ENCODE measurements at regions not wholly inside any gene's neighbourhood (a gene's known extent, or its start where the extent isn't known, plus 50 kb on each side); places are given as distances from the start of the nearest gene placed in this dataset.

- Mint-ChIP-seq H3K9me3 (no peaks in the 10 kb centered on the region), H3K36me3 (ENCODE audit: low read depth) (no peaks in the 10 kb centered on the region), H3K27me3 (ENCODE audit: low read depth, poor library complexity) (no peaks in the 10 kb centered on the region), H3K4me1 (peaks cover 8% of the 10 kb centered on the region), H3K4me3 (no peak overlapping the region), H3K27ac (no peak overlapping the region)
- TF ChIP-seq CTCF (IDR thresholded peaks at IDR 0.05), result no peak
- DNase-seq, result no peak
These were observed 1048.7 kb upstream of the NUDT12 start for GRCh38 chr5:104611135-104611767.

- Mint-ChIP-seq H3K4me3 (no peak overlapping the region), H3K27me3 (ENCODE audit: low read depth, poor library complexity) (no peaks in the 10 kb centered on the region), H3K36me3 (ENCODE audit: low read depth) (no peaks in the 10 kb centered on the region), H3K27ac (no peak overlapping the region), H3K9me3 (peaks cover 21% of the 10 kb centered on the region), H3K4me1 (peaks cover under 1% of the 10 kb centered on the region)
- TF ChIP-seq CTCF (IDR thresholded peaks at IDR 0.05), result no peak
- DNase-seq, result no peak
These were observed 1043.8 kb upstream of the NUDT12 start for GRCh38 chr5:104606258-104606829.

- no peaks in the 10 kb centered on the region for H3K36me3 Mint-ChIP-seq (ENCODE audit: low read depth)
- no peaks in the 10 kb centered on the region for H3K27me3 Mint-ChIP-seq (ENCODE audit: low read depth, poor library complexity)
- no peaks in the 10 kb centered on the region for H3K4me1 Mint-ChIP-seq
- H3K4me3 Mint-ChIP-seq, result no peak overlapping the region
- peaks cover 32% of the 10 kb centered on the region for H3K9me3 Mint-ChIP-seq
- DNase-seq, result no peak
- no peak for TF ChIP-seq CTCF (IDR thresholded peaks at IDR 0.05)
- no peak overlapping the region for H3K27ac Mint-ChIP-seq
These were observed 1037.1 kb upstream of the NUDT12 start for GRCh38 chr5:104599726-104600125.

- no peak for DNase-seq
- Mint-ChIP-seq H3K9me3 (peaks cover 27% of the 10 kb centered on the region), H3K27me3 (ENCODE audit: low read depth, poor library complexity) (no peaks in the 10 kb centered on the region), H3K27ac (no peak overlapping the region), H3K4me3 (no peak overlapping the region), H3K4me1 (no peaks in the 10 kb centered on the region), H3K36me3 (ENCODE audit: low read depth) (no peaks in the 10 kb centered on the region)
- TF ChIP-seq CTCF (IDR thresholded peaks at IDR 0.05), result no peak
These were observed 1035.7 kb upstream of the NUDT12 start for GRCh38 chr5:104598285-104598684.

GRCh38 chr5:104594850-104595249 lies 1032.3 kb upstream of the NUDT12 start:
- H3K27me3 Mint-ChIP-seq (ENCODE audit: low read depth, poor library complexity), result no peaks in the 10 kb centered on the region
- no peaks in the 10 kb centered on the region for H3K36me3 Mint-ChIP-seq (ENCODE audit: low read depth)
- H3K9me3 Mint-ChIP-seq, result peaks cover 31% of the 10 kb centered on the region
- no peak overlapping the region for H3K27ac Mint-ChIP-seq
- DNase-seq, result no peak
- H3K4me3 Mint-ChIP-seq, result no peak overlapping the region
- no peaks in the 10 kb centered on the region for H3K4me1 Mint-ChIP-seq
- TF ChIP-seq CTCF (IDR thresholded peaks at IDR 0.05), result no peak

- DNase-seq, result no peak
- H3K9me3 Mint-ChIP-seq, result no peaks in the 10 kb centered on the region
- no peaks in the 10 kb centered on the region for H3K27me3 Mint-ChIP-seq (ENCODE audit: low read depth, poor library complexity)
These were observed 1014.1 kb upstream of the NUDT12 start for GRCh38 chr5:104576677-104577076.

More at GRCh38 chr5:104576677-104577076, 1014.1 kb upstream of the NUDT12 start:
- Mint-ChIP-seq H3K36me3 (ENCODE audit: low read depth) (no peaks in the 10 kb centered on the region), H3K4me3 (no peak overlapping the region), H3K27ac (peak overlapping the region; percentile 1), H3K4me1 (no peaks in the 10 kb centered on the region)
- TF ChIP-seq CTCF (IDR thresholded peaks at IDR 0.05), result no peak

All from nephron progenitor cell (in vitro differentiated cells).